IPS-NIHi11 (cell line): ENCODE measurements at regions not wholly inside any gene's neighbourhood (a gene's known extent, or its start where the extent isn't known, plus 50 kb on each side); places are given as distances from the start of the nearest gene placed in this dataset.

Experiments used
- DNase-seq: peaks from one replicate; pipeline ENCODE4 v3.0.0; 2012; ENCODE audit warnings: mixed read lengths, low spot score

GRCh38 chrX:40452031-40452430 is 128.7 kb upstream of the ATP6AP2 start:
- DNase-seq = no peak

GRCh38 chrX:40449956-40450706 is 130.6 kb upstream of the ATP6AP2 start:
- no peak for DNase-seq

GRCh38 chrX:40449396-40449795 is 131.4 kb upstream of the ATP6AP2 start:
- no peak for DNase-seq

GRCh38 chrX:40448793-40449192 is 132.0 kb upstream of the ATP6AP2 start:
- no peak for DNase-seq

- no peak for DNase-seq
These were observed 133.8 kb upstream of the ATP6AP2 start for GRCh38 chrX:40446921-40447320.

GRCh38 chrX:40445691-40446090 is 135.1 kb upstream of the ATP6AP2 start:
- no peak for DNase-seq

GRCh38 chrX:40444798-40445496 is 135.8 kb upstream of the ATP6AP2 start:
- no peak for DNase-seq

GRCh38 chrX:40444133-40444532 is 136.6 kb upstream of the ATP6AP2 start:
- no peak for DNase-seq

- no peak for DNase-seq
These were observed 139.9 kb upstream of the ATP6AP2 start for GRCh38 chrX:40440866-40441265.

- DNase-seq = no peak
These were observed 140.9 kb upstream of the ATP6AP2 start for GRCh38 chrX:40439625-40440532.

GRCh38 chrX:40437348-40437747 is 143.4 kb upstream of the ATP6AP2 start:
- DNase-seq = no peak

- peak; percentile 61 for DNase-seq
These were observed 145.8 kb upstream of the ATP6AP2 start for GRCh38 chrX:40434947-40435346.

- no peak for DNase-seq
These were observed 146.3 kb upstream of the ATP6AP2 start for GRCh38 chrX:40434443-40434842.

- DNase-seq = no peak
These were observed 147.6 kb upstream of the ATP6AP2 start for GRCh38 chrX:40433160-40433559.

GRCh38 chrX:40424259-40424658 is 156.5 kb upstream of the ATP6AP2 start:
- no peak for DNase-seq

- no peak for DNase-seq
These were observed 157.5 kb upstream of the ATP6AP2 start for GRCh38 chrX:40423299-40423698.

- DNase-seq = no peak
These were observed 158.7 kb upstream of the ATP6AP2 start for GRCh38 chrX:40422021-40422420.

GRCh38 chrX:40420899-40421729 is 159.7 kb upstream of the ATP6AP2 start:
- peak; percentile 25 for DNase-seq

GRCh38 chrX:40418813-40419195 is 162.0 kb upstream of the ATP6AP2 start:
- DNase-seq = no peak

GRCh38 chrX:40418146-40418812 is 162.5 kb upstream of the ATP6AP2 start:
- DNase-seq = no peak

- no peak for DNase-seq
These were observed 165.1 kb upstream of the ATP6AP2 start for GRCh38 chrX:40415675-40416074.
